ENCODE measurements at regions not wholly inside any gene's neighbourhood (a gene's known extent, or its start where the extent isn't known, plus 50 kb on each side); places are given as distances from the start of the nearest gene placed in this dataset.
A peak's percentile ranks its signal among the peaks of the same experiment; 100 is the strongest.

DNA sequence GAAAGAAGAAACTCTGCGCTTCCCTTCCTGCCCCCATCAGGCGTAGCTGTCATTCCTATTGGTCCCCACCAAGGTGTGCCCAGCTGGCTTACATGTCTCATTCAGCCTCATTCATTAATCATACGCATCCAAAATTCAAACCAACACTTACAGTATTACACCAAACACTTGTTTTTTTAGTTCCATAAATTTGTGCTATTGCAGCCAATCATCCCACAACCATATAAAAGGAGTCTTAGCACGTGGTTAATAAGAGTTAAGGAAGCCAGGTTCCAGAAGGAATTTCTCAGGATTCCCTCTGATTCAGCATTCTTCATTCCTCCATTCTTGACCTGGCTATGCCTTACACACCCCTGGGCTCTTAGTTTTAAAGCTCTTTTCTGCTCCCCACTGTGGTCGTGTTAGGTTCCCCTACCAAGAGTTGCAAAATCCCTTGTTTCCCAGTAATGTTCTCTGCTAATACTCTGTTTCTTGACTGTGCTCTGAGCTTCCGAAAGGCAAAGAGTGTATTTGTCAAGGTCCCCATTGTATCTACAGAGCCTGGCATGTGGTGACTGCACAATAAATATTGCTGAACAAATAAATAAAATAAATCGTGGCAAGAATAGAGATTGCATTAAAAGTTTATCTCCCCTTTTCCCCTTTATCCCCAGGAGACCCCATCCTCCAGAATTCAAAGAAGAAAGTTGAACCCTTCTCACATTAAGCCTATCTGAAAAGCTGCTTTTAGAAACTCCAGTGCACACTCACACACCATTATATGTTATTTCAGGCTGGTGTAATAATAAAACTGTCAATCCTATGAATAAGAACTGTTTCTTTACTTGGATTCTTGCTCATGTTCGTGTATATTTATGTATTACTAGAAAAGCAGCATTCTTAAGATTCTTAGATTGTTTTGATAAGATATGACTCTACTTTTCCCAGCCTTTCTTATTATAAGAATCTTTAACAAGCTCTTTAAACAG lies 514.4 kb downstream of the INHBA start:
- Histone ChIP-seq H3K27me3 (no peaks in the 10 kb centered on the region), H3K4me3 (no peak overlapping the region), H3K4me1 (no peaks in the 10 kb centered on the region), H3K9me3 (no peaks in the 10 kb centered on the region), H3K36me3 (no peaks in the 10 kb centered on the region), H3K27ac (no peak overlapping the region)
- intact Hi-C loops (cut with DNase I) = no loop called here
- ATAC-seq = peak; percentile 69
- peak in 1 of 4 donors; percentile 9 for DNase-seq
- TF ChIP-seq, protein P1, sequence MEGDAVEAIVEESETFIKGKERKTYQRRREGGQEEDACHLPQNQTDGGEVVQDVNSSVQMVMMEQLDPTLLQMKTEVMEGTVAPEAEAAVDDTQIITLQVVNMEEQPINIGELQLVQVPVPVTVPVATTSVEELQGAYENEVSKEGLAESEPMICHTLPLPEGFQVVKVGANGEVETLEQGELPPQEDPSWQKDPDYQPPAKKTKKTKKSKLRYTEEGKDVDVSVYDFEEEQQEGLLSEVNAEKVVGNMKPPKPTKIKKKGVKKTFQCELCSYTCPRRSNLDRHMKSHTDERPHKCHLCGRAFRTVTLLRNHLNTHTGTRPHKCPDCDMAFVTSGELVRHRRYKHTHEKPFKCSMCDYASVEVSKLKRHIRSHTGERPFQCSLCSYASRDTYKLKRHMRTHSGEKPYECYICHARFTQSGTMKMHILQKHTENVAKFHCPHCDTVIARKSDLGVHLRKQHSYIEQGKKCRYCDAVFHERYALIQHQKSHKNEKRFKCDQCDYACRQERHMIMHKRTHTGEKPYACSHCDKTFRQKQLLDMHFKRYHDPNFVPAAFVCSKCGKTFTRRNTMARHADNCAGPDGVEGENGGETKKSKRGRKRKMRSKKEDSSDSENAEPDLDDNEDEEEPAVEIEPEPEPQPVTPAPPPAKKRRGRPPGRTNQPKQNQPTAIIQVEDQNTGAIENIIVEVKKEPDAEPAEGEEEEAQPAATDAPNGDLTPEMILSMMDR (IDR thresholded peaks at IDR 0.05) = no peak

- Histone ChIP-seq H3K4me1 (no peaks in the 10 kb centered on the region), H3K27ac (no peak overlapping the region), H3K9me3 (no peaks in the 10 kb centered on the region), H3K36me3 (no peaks in the 10 kb centered on the region), H3K4me3 (no peak overlapping the region), H3K27me3 (no peaks in the 10 kb centered on the region)
- intact Hi-C loops (cut with DNase I) = no loop called here
- TF ChIP-seq, protein P1 (IDR thresholded peaks at IDR 0.05) = no peak
- DNase-seq = no peak
- no peak for ATAC-seq
Observed at GRCh38 chr7:41187322-41187721, 515.6 kb downstream of the INHBA start.

DNA sequence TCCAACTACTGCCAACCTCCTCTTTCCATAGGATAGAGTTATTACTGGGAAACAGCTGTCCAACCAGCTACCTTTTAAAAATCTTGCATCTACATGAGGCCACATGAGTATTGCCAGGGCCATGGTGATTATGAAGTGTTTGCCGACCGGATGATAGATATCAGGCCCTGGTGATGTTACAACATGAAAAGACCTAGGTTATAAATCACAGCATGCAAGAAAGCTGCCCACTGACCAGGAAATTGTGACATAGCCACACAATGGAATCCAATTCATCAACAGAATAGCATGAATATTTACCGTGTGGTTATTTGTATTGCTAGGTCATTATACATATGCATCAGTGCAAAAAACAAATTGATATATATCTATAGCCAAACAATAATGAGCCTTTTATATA lies 517.0 kb downstream of the INHBA start:
- ATAC-seq (no peak), DNase-seq (no peak)
- H3K9me3 ChIP-seq = no peaks in the 10 kb centered on the region
- TF ChIP-seq, protein P1 (IDR thresholded peaks at IDR 0.05) = no peak
- no peaks in the 10 kb centered on the region for H3K27me3 ChIP-seq
- no peaks in the 10 kb centered on the region for H3K4me1 ChIP-seq
- H3K4me3 ChIP-seq = no peak overlapping the region
- H3K27ac ChIP-seq = no peak overlapping the region
- intact Hi-C loops (cut with DNase I) = no loop called here
- H3K36me3 ChIP-seq = no peaks in the 10 kb centered on the region

DNA sequence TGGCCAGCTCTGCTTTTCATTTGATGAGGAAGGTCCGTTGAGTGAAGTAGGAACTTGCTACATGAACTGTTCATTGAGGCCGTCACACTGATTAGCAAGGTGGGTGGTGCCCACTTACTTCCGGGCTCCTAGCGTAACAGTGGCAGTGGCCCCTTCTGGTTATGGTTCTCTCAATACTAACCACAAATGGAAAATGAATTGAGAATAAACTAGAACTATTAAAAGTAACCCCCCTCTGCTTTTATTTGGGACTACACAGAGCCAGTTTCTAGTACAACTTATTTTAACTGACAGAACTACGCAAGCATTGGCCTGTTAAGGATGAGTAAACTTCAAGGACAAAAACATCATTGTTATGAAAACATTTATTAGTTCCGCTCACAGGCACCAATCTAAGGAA lies 519.1 kb downstream of the INHBA start:
- Histone ChIP-seq H3K27ac (no peak overlapping the region), H3K4me3 (no peak overlapping the region), H3K4me1 (no peaks in the 10 kb centered on the region), H3K9me3 (no peaks in the 10 kb centered on the region), H3K36me3 (no peaks in the 10 kb centered on the region), H3K27me3 (no peaks in the 10 kb centered on the region)
- no peak for DNase-seq
- no peak for ATAC-seq
- TF ChIP-seq, protein P1 (IDR thresholded peaks at IDR 0.05) = no peak
- intact Hi-C loops (cut with DNase I) = no loop called here

DNA sequence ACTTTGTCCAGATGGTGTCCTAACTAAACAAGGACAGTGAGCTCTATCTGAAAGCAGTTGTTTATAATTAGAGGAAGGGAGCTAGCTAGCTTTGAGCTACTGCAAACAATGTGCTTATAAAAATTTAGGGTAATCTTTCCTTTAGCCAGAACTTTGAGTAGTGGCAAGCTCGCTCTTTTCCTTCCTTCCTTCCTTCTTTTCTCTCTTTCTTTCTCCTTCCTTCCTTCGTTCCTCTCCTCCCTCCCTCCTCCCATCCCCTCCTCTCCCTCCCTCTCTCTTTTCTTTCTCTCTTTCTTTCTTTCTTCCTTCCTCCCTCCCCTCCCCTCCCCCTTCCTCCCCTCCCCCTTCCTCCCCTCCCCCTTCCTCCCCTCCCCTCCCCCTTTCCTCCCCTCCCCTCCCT lies 520.1 kb downstream of the INHBA start:
- Histone ChIP-seq H3K4me1 (no peaks in the 10 kb centered on the region), H3K27ac (no peak overlapping the region), H3K36me3 (no peaks in the 10 kb centered on the region), H3K9me3 (no peaks in the 10 kb centered on the region), H3K4me3 (no peak overlapping the region), H3K27me3 (no peaks in the 10 kb centered on the region)
- no peak for ATAC-seq
- TF ChIP-seq, protein P1 (IDR thresholded peaks at IDR 0.05) = no peak
- DNase-seq = no peak
- intact Hi-C loops (cut with DNase I) = no loop called here

Data from left lung (tissue), 4 donors.